Keratinocyte (primary cell): ENCODE measurements at regions not wholly inside any gene's neighbourhood (a gene's known extent, or its start where the extent isn't known, plus 50 kb on each side); places are given as distances from the start of the nearest gene placed in this dataset.

Source experiments
- DNase-seq: peaks from one replicate; pipeline ENCODE4 v3.0.0-alpha.2; 2011; ENCODE audit warnings: low read depth, missing footprints, low spot score
- FAIRE-seq: peaks from 2 replicates; lab custom pipeline; 2011; peaks lifted over from hg19 to GRCh38; lab: Jason Lieb, UNC
- H2AFZ ChIP-seq: 2 replicates; pipeline ENCODE4 v1.6.0; 2012; ENCODE audit warnings: low read length, control low read depth, inconsistent platforms; ENCODE audit not compliant: control insufficient read depth
- H3K27ac ChIP-seq: 2 replicates; pipeline ENCODE4 v1.5.1; 2011; ENCODE audit warnings: low read length; ENCODE audit not compliant: control insufficient read depth, insufficient read depth
- H3K27me3 ChIP-seq: 3 replicates; pipeline ENCODE4 v1.6.0; 2011; ENCODE audit warnings: low read length; ENCODE audit not compliant: control insufficient read depth, insufficient read depth; ENCODE audit errors: extremely low read depth
- H3K36me3 ChIP-seq, 2 experiments: 2 replicates in 1 of 2; 3 replicates in 1 of 2; pipeline ENCODE4 v1.5.1; 2011; ENCODE audit warnings: low read length in 2 of 2, mild to moderate bottlenecking in 1 of 2; ENCODE audit not compliant: control insufficient read depth in 2 of 2, insufficient read depth in 2 of 2; ENCODE audit errors: extremely low read depth in 1 of 2
- H3K4me1 ChIP-seq: 3 replicates; pipeline ENCODE4 v1.5.1; 2011; ENCODE audit warnings: low read length; ENCODE audit not compliant: control insufficient read depth, insufficient read depth; ENCODE audit errors: extremely low read depth
- H3K4me2 ChIP-seq: 3 replicates; pipeline ENCODE4 v1.6.0; 2011; ENCODE audit warnings: low read depth, low read length; ENCODE audit not compliant: control insufficient read depth, insufficient read depth; ENCODE audit errors: extremely low read depth
- H3K4me3 ChIP-seq, 3 experiments: fragments of 200-600 bp in 1 of 3; sonication (generic) in 1 of 3; 2 replicates in 2 of 3; 3 replicates in 1 of 3; pipeline ENCODE4 v1.5.1; 2011 to 2016; ENCODE audit warnings: low read length in 3 of 3, mild to moderate bottlenecking in 3 of 3, control low read depth in 2 of 3, inconsistent platforms in 1 of 3, low read depth in 1 of 3, mixed read lengths in 1 of 3, mixed run types in 1 of 3, moderate library complexity in 1 of 3; ENCODE audit not compliant: control insufficient read depth in 2 of 3, insufficient read depth in 2 of 3; ENCODE audit errors: extremely low read depth in 1 of 3
- H3K79me2 ChIP-seq: 2 replicates; pipeline ENCODE4 v1.6.0; 2012; ENCODE audit warnings: low read length; ENCODE audit not compliant: control insufficient read depth, insufficient read depth
- H3K9ac ChIP-seq: 3 replicates; pipeline ENCODE4 v1.6.0; 2011; ENCODE audit warnings: low read length; ENCODE audit not compliant: control insufficient read depth, insufficient read depth; ENCODE audit errors: extremely low read depth
- H3K9me1 ChIP-seq: 3 replicates; pipeline ENCODE4 v1.6.0; 2011; ENCODE audit warnings: low read length; ENCODE audit not compliant: control insufficient read depth, insufficient read depth; ENCODE audit errors: extremely low read depth
- H3K9me3 ChIP-seq: 2 replicates; pipeline ENCODE4 v1.5.1; 2012; ENCODE audit warnings: low read depth, low read length; ENCODE audit not compliant: control insufficient read depth
- H4K20me1 ChIP-seq: 3 replicates; pipeline ENCODE4 v1.6.0; 2011; ENCODE audit warnings: low read length; ENCODE audit not compliant: control insufficient read depth, insufficient read depth; ENCODE audit errors: extremely low read depth
- EZH2 ChIP-seq: IDR thresholded peaks from one replicate; pipeline ENCODE4 v1.6.1; 2012; ENCODE audit warnings: inconsistent platforms, mild to moderate bottlenecking, low read length, moderate library complexity
- dilution Hi-C: fragments of 300-500 bp; cut with MboI; formaldehyde crosslinking; loops from one replicate; pipeline ENCODE4 v1.7.0; 2020; ENCODE audit warnings: low sequenced_read_pairs; ENCODE audit not compliant: extremely low pct_ligation_motif_present
- TF ChIP-seq, protein P1 (sequence below), 3 experiments: IDR thresholded peaks in 1 of 3; conservative IDR thresholded peaks in 1 of 3; optimal IDR thresholded peaks in 1 of 3; 2 replicates in 2 of 3; 3 replicates in 1 of 3; pipeline versions ENCODE3 to v1.5.1; 2011; ENCODE audit warnings: low read length in 3 of 3, mild to moderate bottlenecking in 3 of 3, moderate library complexity in 2 of 3, control low read depth in 1 of 3, inconsistent platforms in 1 of 3; ENCODE audit not compliant: insufficient read depth in 2 of 3; ENCODE audit errors: extremely low read depth in 1 of 3

DNA sequence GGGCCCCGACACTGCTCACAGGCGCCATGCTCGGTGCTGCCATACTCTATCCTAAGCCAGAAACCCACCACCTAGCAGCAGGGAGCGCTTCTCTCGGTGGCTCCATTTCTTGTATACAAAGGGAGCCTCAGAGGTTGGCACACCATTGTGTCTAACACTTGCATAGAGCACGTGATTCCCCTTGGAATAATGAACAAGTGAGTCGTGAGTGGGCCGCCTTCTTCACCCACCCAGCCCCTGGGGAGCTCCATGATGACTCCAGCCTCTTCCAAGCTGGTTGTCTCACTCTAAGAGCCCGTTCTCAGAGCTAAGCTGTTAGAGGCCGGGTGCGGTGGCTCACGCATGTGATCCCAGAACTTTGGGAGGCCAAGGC lies 82.3 kb upstream of the ZNF469 start:
- Histone ChIP-seq H3K4me1 (peaks cover 51% of the 10 kb centered on the region), H4K20me1 (no peaks in the 10 kb centered on the region), H3K27me3 (no peaks in the 10 kb centered on the region), H3K4me3 (no peak overlapping the region), H3K27ac (no peak overlapping the region), H3K79me2 (no peaks in the 10 kb centered on the region), H3K36me3 (no peaks in the 10 kb centered on the region), H3K4me2 (no peak overlapping the region), H3K9ac (no peak overlapping the region), H3K9me3 (no peaks in the 10 kb centered on the region), H2AFZ (no peak overlapping the region), H3K9me1 (no peaks in the 10 kb centered on the region)
- TF ChIP-seq, protein P1, sequence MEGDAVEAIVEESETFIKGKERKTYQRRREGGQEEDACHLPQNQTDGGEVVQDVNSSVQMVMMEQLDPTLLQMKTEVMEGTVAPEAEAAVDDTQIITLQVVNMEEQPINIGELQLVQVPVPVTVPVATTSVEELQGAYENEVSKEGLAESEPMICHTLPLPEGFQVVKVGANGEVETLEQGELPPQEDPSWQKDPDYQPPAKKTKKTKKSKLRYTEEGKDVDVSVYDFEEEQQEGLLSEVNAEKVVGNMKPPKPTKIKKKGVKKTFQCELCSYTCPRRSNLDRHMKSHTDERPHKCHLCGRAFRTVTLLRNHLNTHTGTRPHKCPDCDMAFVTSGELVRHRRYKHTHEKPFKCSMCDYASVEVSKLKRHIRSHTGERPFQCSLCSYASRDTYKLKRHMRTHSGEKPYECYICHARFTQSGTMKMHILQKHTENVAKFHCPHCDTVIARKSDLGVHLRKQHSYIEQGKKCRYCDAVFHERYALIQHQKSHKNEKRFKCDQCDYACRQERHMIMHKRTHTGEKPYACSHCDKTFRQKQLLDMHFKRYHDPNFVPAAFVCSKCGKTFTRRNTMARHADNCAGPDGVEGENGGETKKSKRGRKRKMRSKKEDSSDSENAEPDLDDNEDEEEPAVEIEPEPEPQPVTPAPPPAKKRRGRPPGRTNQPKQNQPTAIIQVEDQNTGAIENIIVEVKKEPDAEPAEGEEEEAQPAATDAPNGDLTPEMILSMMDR (optimal IDR thresholded peaks at IDR 0.05 in 1 of 3, IDR thresholded peaks at IDR 0.05 in 1 of 3, conservative IDR thresholded peaks at IDR 0.05 in 1 of 3; ENCODE audit: extremely low read depth in 1 of 3, insufficient read depth in 2 of 3, low read length in 3 of 3) = no peak
- no peak for TF ChIP-seq EZH2
- dilution Hi-C loops = no loop called here
- DNase-seq (no peak), FAIRE-seq (no peak)

DNA sequence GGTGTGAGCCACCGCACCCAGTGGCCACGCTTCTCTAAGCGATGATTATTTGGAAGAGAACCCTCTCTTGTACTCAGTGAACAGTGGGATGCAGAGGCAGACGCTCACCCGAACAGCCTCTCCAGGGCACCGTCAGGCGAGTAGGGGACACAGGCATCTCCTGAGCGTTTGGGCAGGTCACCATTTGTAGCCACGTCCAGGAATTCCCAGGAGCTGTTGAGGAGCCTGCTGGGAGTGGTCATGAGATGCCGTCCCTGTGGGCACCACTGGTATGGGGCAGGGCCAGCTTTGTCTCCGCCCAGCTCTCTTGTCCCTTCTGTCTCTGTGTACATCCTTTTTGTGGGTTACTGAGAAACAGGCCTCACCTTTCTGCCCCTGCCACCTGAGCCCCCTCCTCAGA lies 81.3 kb upstream of the ZNF469 start:
- Histone ChIP-seq H3K9ac (no peak overlapping the region), H3K27me3 (no peaks in the 10 kb centered on the region), H3K36me3 (no peaks in the 10 kb centered on the region), H3K79me2 (no peaks in the 10 kb centered on the region), H3K4me3 (no peak overlapping the region), H3K27ac (no peak overlapping the region), H3K4me1 (peaks cover 51% of the 10 kb centered on the region), H3K9me3 (no peaks in the 10 kb centered on the region), H3K4me2 (no peak overlapping the region), H2AFZ (no peak overlapping the region), H3K9me1 (no peaks in the 10 kb centered on the region), H4K20me1 (no peaks in the 10 kb centered on the region)
- DNase-seq = no peak
- no peak for FAIRE-seq
- dilution Hi-C loops = no loop called here
- TF ChIP-seq, protein P1 (optimal IDR thresholded peaks at IDR 0.05 in 1 of 3, IDR thresholded peaks at IDR 0.05 in 1 of 3, conservative IDR thresholded peaks at IDR 0.05 in 1 of 3; ENCODE audit: extremely low read depth in 1 of 3, insufficient read depth in 2 of 3, low read length in 3 of 3) = no peak
- no peak for TF ChIP-seq EZH2
